ENCODE measurements at regions not wholly inside any gene's neighbourhood (a gene's known extent, or its start where the extent isn't known, plus 50 kb on each side); places are given as distances from the start of the nearest gene placed in this dataset.

- TF ChIP-seq CTCF (IDR thresholded peaks at IDR 0.05): no peak
- Mint-ChIP-seq H3K27me3 (peaks cover 1% of the 10 kb centered on the region), H3K27ac (no peak overlapping the region), H3K4me3 (no peak overlapping the region), H3K9me3 (no peaks in the 10 kb centered on the region), H3K4me1 (no peaks in the 10 kb centered on the region), H3K36me3 (ENCODE audit: low read depth) (no peaks in the 10 kb centered on the region)
- DNase-seq: no peak
- intact Hi-C loops (cut with micrococcal nuclease): no loop called here
- CTCF ChIA-PET: no interaction called here
- POLR2A ChIA-PET: no interaction called here
- no peak for ATAC-seq (ENCODE audit: low read depth)
Observed at GRCh38 chr18:24868760-24869237, 408.4 kb downstream of the HRH4 start.

- POLR2A ChIA-PET: no interaction called here
- no peaks in the 10 kb centered on the region for H3K9me3 Mint-ChIP-seq
- intact Hi-C loops (cut with micrococcal nuclease): no loop called here
- no peak for TF ChIP-seq CTCF (IDR thresholded peaks at IDR 0.05)
- CTCF ChIA-PET: no interaction called here
- H3K27me3 Mint-ChIP-seq: peaks cover 3% of the 10 kb centered on the region
- no peaks in the 10 kb centered on the region for H3K4me1 Mint-ChIP-seq
- no peaks in the 10 kb centered on the region for H3K36me3 Mint-ChIP-seq (ENCODE audit: low read depth)
- DNase-seq: no peak
- H3K4me3 Mint-ChIP-seq: no peak overlapping the region
- no peak for ATAC-seq (ENCODE audit: low read depth)
- H3K27ac Mint-ChIP-seq: no peak overlapping the region
Observed at GRCh38 chr18:24869285-24869684, 408.8 kb downstream of the HRH4 start.

- DNase-seq: no peak
- H3K4me3 Mint-ChIP-seq: no peak overlapping the region
- H3K4me1 Mint-ChIP-seq: peaks cover 5% of the 10 kb centered on the region
- no peak overlapping the region for H3K27ac Mint-ChIP-seq
- CTCF ChIA-PET: no interaction called here
- no peak for TF ChIP-seq CTCF (IDR thresholded peaks at IDR 0.05)
- peaks cover 6% of the 10 kb centered on the region for H3K27me3 Mint-ChIP-seq
- no peaks in the 10 kb centered on the region for H3K36me3 Mint-ChIP-seq (ENCODE audit: low read depth)
- intact Hi-C loops (cut with micrococcal nuclease): loop anchor here (10.0 kb wide), 1 partner anchor 1460 kb away; no protein-coding TSS in a partner anchor
- no peaks in the 10 kb centered on the region for H3K9me3 Mint-ChIP-seq
- no peak for ATAC-seq (ENCODE audit: low read depth)
- POLR2A ChIA-PET: no interaction called here
Observed at GRCh38 chr18:24875286-24875685, 414.8 kb downstream of the HRH4 start.

- ATAC-seq (ENCODE audit: low read depth) (no peak), DNase-seq (no peak)
- Mint-ChIP-seq H3K4me1 (peaks cover 5% of the 10 kb centered on the region), H3K4me3 (no peak overlapping the region), H3K36me3 (ENCODE audit: low read depth) (no peaks in the 10 kb centered on the region), H3K27me3 (peaks cover 6% of the 10 kb centered on the region), H3K27ac (no peak overlapping the region), H3K9me3 (no peaks in the 10 kb centered on the region)
- intact Hi-C loops (cut with micrococcal nuclease): loop anchor here (10.0 kb wide), 1 partner anchor 1459 kb away; no protein-coding TSS in a partner anchor
- ChIA-PET CTCF (no interaction called here), POLR2A (no interaction called here)
- TF ChIP-seq CTCF (IDR thresholded peaks at IDR 0.05): no peak
Observed at GRCh38 chr18:24875777-24876176, 415.3 kb downstream of the HRH4 start.

- no peaks in the 10 kb centered on the region for H3K9me3 Mint-ChIP-seq
- intact Hi-C loops (cut with micrococcal nuclease): loop anchor here (10.0 kb wide), 1 partner anchor 1459 kb away; no protein-coding TSS in a partner anchor
- ChIA-PET CTCF (interaction anchor here (1.1 kb wide), 1 partner anchor 387 kb away, joined by 4 read pairs; no protein-coding TSS in a partner anchor), POLR2A (no interaction called here)
- H3K36me3 Mint-ChIP-seq (ENCODE audit: low read depth): no peaks in the 10 kb centered on the region
- ATAC-seq (ENCODE audit: low read depth) (no peak), DNase-seq (no peak)
- no peak for TF ChIP-seq CTCF (IDR thresholded peaks at IDR 0.05)
- H3K4me1 Mint-ChIP-seq: peaks cover 5% of the 10 kb centered on the region
- H3K27me3 Mint-ChIP-seq: peaks cover 6% of the 10 kb centered on the region
- H3K27ac Mint-ChIP-seq: no peak overlapping the region
- no peak overlapping the region for H3K4me3 Mint-ChIP-seq
Observed at GRCh38 chr18:24876266-24876665, 415.8 kb downstream of the HRH4 start.

Measured in activated B cell treated with CpG ODN at 0.5 μM for 24 hours (primary cell).